HuH-7.5 (cell line): ENCODE measurements at regions not wholly inside any gene's neighbourhood (a gene's known extent, or its start where the extent isn't known, plus 50 kb on each side); places are given as distances from the start of the nearest gene placed in this dataset.

Experiments
- DNase-seq: peaks from one replicate; pipeline ENCODE4 v3.0.0; 2011; ENCODE audit warnings: low spot score

- DNase-seq = no peak
Observed at GRCh38 chr2:41934329-41934958, 113.4 kb upstream of the PKDCC start.

- no peak for DNase-seq
Observed at GRCh38 chr2:41935002-41935401, 112.8 kb upstream of the PKDCC start.

DNA sequence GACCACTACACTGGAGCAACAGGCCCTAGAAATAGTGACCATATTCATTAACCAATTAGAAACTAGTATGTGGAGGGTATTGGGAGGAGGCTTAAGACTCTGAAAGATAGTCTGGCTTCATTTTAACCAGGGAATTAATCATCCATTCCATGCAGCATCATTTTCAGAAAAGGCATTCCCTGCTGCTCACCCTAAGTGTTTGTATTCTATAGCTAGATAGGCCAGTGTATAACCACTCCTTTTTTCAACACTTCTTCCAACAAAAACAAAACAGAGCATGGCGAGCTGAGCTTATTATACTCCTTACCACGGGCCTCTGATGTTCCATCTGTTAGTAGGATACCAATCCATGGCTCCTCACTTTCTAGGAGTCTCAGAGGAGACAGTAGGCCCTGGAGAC, 112.0 kb upstream of the PKDCC start:
- no peak for DNase-seq

- no peak for DNase-seq
Observed at GRCh38 chr2:41936771-41937463, 110.9 kb upstream of the PKDCC start.

GRCh38 chr2:41937464-41937906, 110.3 kb upstream of the PKDCC start:
- DNase-seq = no peak

- DNase-seq = no peak
Observed at GRCh38 chr2:41937921-41938708, 109.7 kb upstream of the PKDCC start.

DNA sequence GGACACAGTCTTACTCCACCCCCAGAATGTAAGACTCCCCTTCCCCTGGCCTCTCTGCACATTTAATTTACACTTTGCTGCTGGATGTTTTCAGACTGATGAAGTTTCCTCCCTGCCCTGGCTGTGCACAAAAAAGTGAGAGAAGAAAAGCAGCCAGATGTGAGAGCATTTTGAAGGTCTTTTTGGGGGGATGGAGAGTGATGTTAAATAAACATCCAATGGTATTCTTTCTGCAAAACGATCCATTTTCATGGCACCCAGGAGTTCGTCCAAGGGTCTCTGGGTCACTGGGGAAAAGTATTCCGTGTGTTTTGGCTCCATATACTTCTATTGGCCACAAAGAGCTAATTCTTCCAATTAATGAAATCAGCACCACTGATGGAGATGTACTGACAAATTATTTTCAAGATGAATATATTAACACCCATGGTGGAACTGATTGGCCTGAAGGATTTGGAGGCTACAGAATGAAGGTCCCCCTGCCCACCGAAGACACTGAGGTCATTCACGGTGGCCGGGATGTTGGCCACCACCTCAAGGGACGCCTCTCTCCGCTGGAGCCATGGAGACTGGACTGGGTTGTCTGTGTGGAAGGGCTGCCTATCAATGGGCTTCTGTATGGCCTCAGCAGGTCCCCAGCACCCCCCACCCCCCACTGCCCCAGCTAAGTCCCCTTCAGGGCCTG, 107.6 kb upstream of the PKDCC start:
- no peak for DNase-seq

- DNase-seq = no peak
Observed at GRCh38 chr2:41940745-41941063, 107.1 kb upstream of the PKDCC start.

DNA sequence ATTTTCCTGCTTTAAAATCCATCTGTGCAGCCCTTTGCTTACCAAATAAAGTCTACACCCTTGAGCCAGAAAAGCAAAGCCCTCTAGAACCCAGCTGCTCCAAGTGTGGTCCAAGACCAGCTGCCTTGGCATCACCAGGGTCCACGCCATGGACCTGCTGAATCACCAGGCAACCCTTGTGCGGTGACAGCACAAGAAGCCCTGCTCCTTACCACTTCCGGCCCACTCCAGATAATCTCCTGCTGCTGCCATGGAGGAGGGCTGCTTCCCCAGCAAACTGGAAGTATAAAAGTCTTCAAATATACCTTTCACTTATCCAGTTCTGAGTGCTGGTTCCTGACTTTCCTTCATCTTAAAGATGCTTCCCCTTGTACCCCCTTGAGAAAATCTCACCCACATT, 106.0 kb upstream of the PKDCC start:
- DNase-seq = no peak

GRCh38 chr2:41942278-41942677, 105.5 kb upstream of the PKDCC start:
- DNase-seq = no peak

DNA sequence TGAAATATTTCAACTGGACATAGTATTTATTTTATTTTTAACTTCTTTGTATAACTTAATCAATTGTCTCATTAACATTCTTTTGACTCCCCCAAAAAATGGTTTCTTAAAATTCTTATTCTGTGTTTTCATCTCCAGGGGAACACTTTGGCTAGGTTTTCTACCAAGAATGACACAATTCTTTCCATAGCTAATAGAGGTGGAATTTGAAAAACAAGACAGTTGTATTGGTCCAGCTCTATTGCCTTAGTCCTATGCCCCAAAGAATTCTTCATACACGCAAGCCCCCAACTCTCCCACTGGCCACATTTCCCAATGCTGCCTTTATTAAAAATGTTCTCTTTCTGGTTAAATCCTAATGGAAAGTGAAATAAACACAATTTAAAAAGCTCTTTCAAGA, 104.7 kb upstream of the PKDCC start:
- DNase-seq = no peak

- no peak for DNase-seq
Observed at GRCh38 chr2:41944220-41944880, 103.5 kb upstream of the PKDCC start.

GRCh38 chr2:41947701-41948396, 100.0 kb upstream of the PKDCC start:
- no peak for DNase-seq

GRCh38 chr2:41948397-41948763, 99.4 kb upstream of the PKDCC start:
- DNase-seq = no peak

GRCh38 chr2:41949091-41949882, 98.5 kb upstream of the PKDCC start:
- no peak for DNase-seq

DNA sequence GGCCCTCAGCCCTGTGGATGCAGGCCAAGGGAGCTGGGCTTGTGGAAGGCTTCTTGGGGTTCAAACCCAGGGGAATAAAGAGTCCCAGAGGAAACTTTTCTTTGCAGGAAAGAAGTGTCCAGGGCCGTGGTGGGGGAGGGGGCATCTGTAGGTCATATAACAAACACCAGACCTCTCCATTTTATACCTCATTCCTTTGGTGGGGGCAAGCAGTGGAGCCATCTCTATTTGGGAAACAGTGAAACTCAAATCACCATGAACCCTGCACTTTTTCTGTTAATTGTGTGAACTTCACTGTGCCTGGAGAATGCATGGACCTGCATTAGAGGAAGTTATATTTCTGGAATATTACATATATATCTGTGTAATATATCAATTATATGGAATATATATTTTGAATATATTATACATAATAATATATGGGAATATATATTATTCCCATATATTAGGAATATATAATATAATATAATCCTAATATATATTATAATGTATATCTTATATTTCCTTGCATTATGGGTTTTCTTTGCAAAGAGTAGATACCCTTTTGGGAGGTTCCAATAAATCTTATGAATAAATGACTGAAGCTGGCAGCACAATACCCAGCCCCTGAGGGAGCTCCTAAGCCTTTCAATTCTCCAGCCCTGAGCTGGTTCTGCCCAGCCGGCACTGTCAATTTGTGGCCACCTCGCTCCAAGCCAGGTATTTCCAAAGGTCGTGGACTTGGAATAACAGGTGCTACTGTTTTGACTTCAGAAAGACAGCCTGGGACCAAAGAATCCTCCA, 97.7 kb upstream of the PKDCC start:
- DNase-seq = no peak

GRCh38 chr2:41950666-41950960, 97.2 kb upstream of the PKDCC start:
- DNase-seq = no peak

- DNase-seq = no peak
Observed at GRCh38 chr2:41954304-41955291, 93.2 kb upstream of the PKDCC start.
